Hematopoietic multipotent progenitor cell treated with erythropoietin and hydrocortisone succinate and interleukin-3 and kit ligand, for 8 days (in vitro differentiated cells): ENCODE measurements at regions not wholly inside any gene's neighbourhood (a gene's known extent, or its start where the extent isn't known, plus 50 kb on each side); places are given as distances from the start of the nearest gene placed in this dataset.

Source experiments
- DNase-seq: peaks from one replicate; pipeline ENCODE4 v3.0.0-alpha.2; 2015

- no peak for DNase-seq
Observed at GRCh38 chr22:44610071-44610470, 91.9 kb upstream of the PRR5 start.

- DNase-seq, result no peak
Observed at GRCh38 chr22:44609400-44609988, 92.5 kb upstream of the PRR5 start.

- no peak for DNase-seq
Observed at GRCh38 chr22:44608597-44609399, 93.2 kb upstream of the PRR5 start.

- DNase-seq, result no peak
Observed at GRCh38 chr22:44606126-44606525, 95.9 kb upstream of the PRR5 start.

- DNase-seq, result no peak
Observed at GRCh38 chr22:44605486-44605885, 96.5 kb upstream of the PRR5 start.

GRCh38 chr22:44604991-44605390, 97.0 kb upstream of the PRR5 start:
- no peak for DNase-seq

GRCh38 chr22:44604455-44604854, 97.5 kb upstream of the PRR5 start:
- no peak for DNase-seq

GRCh38 chr22:44603767-44604166, 98.2 kb upstream of the PRR5 start:
- DNase-seq, result no peak

- no peak for DNase-seq
Observed at GRCh38 chr22:44601725-44602124, 100.3 kb upstream of the PRR5 start.

GRCh38 chr22:44601189-44601588, 100.8 kb upstream of the PRR5 start:
- DNase-seq, result no peak

GRCh38 chr22:44600207-44600785, 101.7 kb upstream of the PRR5 start:
- no peak for DNase-seq

GRCh38 chr22:44599500-44600140, 101.6 kb upstream of the RTL6 start:
- no peak for DNase-seq

GRCh38 chr22:44599084-44599483, 101.1 kb upstream of the RTL6 start:
- DNase-seq, result no peak

GRCh38 chr22:44597616-44598015, 99.6 kb upstream of the RTL6 start:
- no peak for DNase-seq

- DNase-seq, result no peak
Observed at GRCh38 chr22:44596396-44597125, 98.5 kb upstream of the RTL6 start.

GRCh38 chr22:44595841-44596341, 97.9 kb upstream of the RTL6 start:
- DNase-seq, result no peak

GRCh38 chr22:44594951-44595350, 96.9 kb upstream of the RTL6 start:
- no peak for DNase-seq

GRCh38 chr22:44592824-44593148, 94.8 kb upstream of the RTL6 start:
- no peak for DNase-seq

- DNase-seq, result no peak
Observed at GRCh38 chr22:44592126-44592823, 94.2 kb upstream of the RTL6 start.

GRCh38 chr22:44591146-44591790, 93.2 kb upstream of the RTL6 start:
- DNase-seq, result no peak

GRCh38 chr22:44590291-44590690, 92.3 kb upstream of the RTL6 start:
- DNase-seq, result no peak

GRCh38 chr22:44589831-44590230, 91.8 kb upstream of the RTL6 start:
- no peak for DNase-seq
